ENCODE measurements at regions not wholly inside any gene's neighbourhood (a gene's known extent, or its start where the extent isn't known, plus 50 kb on each side); places are given as distances from the start of the nearest gene placed in this dataset.

DNA sequence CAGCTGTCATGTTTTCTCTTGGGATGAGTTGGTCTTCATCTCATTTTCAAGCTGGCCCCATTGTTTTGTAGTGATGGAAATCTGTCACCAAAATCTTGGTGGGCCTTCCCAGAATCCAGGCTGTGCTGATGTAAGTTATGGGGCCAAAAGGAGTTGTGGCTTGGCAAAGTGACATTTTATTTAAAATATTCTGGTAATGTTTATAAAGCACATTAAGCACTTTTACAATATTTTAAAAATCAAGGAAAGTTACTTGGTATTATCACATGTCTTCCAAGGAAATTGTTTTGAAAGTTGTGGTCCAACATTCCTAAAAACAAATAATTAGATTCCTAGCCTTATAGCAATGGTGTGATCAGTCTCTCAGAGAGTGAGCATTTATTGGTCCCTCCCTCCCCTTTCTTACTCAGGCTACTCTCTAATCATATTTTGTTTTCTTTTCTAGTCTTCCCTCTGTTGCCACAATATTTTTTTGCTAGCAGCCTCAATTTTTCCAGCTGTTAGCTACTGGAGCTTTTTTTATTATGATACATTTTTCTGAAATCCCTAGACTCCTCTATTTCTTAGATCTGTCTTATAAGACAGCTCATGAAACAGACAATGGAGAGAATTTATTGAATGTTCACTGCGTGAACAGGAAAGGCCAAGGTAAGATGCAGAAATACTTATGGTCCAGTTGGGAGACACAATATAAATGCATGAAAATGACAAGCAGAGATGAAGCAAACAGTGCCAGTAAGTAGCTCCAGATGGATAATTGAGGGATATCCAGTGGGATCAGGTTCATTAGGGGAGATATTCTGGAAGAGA lies 408.1 kb upstream of the ZNF608 start:
- WGBS = 0% methylated on average over 1 of the region's 1 CpG

DNA sequence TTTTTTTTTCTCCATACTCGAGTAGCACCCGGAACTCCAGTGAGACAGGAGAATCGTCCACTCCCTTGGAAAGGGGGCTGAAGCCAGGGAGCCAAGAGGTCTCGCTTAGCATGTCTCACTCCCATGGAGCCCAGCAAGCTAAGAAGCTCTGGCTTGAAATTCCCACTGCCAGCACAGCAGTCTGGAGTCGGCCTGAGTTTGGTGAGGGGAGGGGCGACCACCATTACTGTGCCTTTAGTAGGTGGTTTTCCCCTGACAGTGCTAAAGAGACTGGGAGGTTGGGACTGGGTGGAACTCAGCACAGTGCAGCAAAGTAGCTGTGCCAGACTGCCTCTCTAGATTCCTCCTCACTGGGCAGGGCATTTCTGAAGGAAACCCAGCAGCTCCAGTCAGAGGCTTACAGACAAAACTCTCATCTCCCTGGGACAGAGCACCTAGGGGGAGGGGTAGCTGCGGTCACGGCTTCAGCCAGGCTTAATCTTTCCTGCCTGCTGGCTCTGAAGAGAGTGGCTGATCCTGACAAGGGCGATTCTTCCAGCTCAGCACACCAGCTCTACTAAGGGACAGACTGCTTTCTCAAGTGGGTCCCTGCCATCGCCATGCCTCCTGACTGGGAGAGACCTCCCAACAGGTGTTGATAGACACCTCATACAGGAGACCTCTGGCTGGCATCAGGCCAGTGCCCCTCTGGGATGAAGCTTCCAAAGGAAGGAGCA lies 414.5 kb upstream of the ZNF608 start:
- H3K4me3 ChIP-seq (ENCODE audit: low read depth, low read length) = no peak overlapping the region
- no peak overlapping the region for H3K27ac ChIP-seq (ENCODE audit: low read depth)
- H3K4me1 ChIP-seq (ENCODE audit: insufficient read depth) = no peaks in the 10 kb centered on the region
- H3K36me3 ChIP-seq (ENCODE audit: insufficient read depth) = no peaks in the 10 kb centered on the region
- 63% methylated on average over 10 of the region's 10 CpGs for WGBS
- no peak for DNase-seq (ENCODE audit: extremely low spot score)

More for the DNA sequence above, 408.1 kb upstream of the ZNF608 start:
- H3K36me3 ChIP-seq (ENCODE audit: insufficient read depth) = no peaks in the 10 kb centered on the region
- no peak overlapping the region for H3K27ac ChIP-seq (ENCODE audit: low read depth)
- H3K4me3 ChIP-seq (ENCODE audit: low read depth, low read length) = no peak overlapping the region
- DNase-seq (ENCODE audit: extremely low spot score) = no peak
- no peaks in the 10 kb centered on the region for H3K4me1 ChIP-seq (ENCODE audit: insufficient read depth)

DNA sequence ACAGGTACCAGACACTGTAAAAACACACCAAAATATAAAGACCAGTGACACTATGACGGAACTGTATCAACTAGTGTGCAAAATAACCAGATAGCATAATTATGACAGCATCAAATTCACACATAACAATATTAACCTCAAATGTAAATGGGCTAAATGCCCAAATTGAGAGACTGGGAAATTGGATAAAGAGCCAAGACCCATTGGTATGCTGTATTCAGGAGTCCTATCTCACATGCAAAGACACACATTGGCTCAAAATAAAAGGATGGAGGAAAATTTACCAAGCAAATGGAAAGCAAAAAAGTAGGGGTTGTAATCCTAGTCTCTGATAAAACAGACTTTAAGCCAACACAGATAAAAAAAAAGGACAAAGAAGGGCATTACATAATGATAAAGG lies 416.3 kb upstream of the ZNF608 start:
- no peaks in the 10 kb centered on the region for H3K4me1 ChIP-seq (ENCODE audit: insufficient read depth)
- no peaks in the 10 kb centered on the region for H3K36me3 ChIP-seq (ENCODE audit: insufficient read depth)
- no peak overlapping the region for H3K27ac ChIP-seq (ENCODE audit: low read depth)
- 99% methylated on average over 1 of the region's 1 CpG for WGBS
- DNase-seq (ENCODE audit: extremely low spot score) = no peak
- H3K4me3 ChIP-seq (ENCODE audit: low read depth, low read length) = no peak overlapping the region

DNA sequence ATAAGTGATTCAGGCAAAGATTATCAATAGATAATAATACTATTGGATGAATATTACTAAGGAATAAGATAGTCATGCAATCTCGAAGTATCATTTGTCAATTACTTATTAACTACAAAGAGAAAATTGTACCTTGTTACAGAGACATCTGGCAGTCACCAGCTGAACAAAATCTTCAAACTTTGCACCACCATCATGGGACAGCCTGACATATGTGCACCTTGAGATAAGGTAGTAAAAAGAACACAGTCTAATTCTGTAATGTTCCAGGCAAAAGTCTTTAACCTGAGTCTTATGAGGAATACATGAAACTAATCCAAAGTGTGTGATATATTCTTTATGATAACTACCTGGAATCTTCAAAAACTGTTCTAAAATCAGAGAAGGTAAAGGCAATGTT lies 423.0 kb upstream of the ZNF608 start:
- WGBS = 90% methylated on average over 1 of the region's 1 CpG
- H3K4me1 ChIP-seq (ENCODE audit: insufficient read depth) = no peaks in the 10 kb centered on the region
- H3K27ac ChIP-seq (ENCODE audit: low read depth) = no peak overlapping the region
- no peaks in the 10 kb centered on the region for H3K36me3 ChIP-seq (ENCODE audit: insufficient read depth)
- DNase-seq (ENCODE audit: extremely low spot score) = no peak
- H3K4me3 ChIP-seq (ENCODE audit: low read depth, low read length) = no peak overlapping the region

DNA sequence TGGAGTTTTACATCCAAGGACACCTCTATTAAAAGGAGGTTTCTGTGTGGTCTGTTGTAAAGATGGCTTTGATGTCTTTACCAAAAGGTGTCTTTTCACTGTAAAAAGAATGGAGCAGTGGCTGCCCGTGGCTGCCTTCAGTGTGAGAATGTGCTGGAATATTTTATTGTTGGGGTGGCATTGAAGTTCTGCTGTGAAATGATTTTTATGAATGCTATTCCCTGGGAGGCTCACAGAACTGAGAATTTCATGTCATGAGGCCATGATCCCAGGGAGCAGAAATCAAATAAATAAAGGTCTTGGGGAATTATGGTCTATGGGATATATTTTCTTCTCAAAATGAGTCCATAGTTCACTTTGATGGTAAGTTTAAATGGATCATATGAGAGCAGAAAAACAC lies 425.2 kb upstream of the ZNF608 start:
- 58% methylated on average over 1 of the region's 1 CpG for WGBS
- no peak overlapping the region for H3K27ac ChIP-seq (ENCODE audit: low read depth)
- no peaks in the 10 kb centered on the region for H3K4me1 ChIP-seq (ENCODE audit: insufficient read depth)
- no peak for DNase-seq (ENCODE audit: extremely low spot score)
- no peak overlapping the region for H3K4me3 ChIP-seq (ENCODE audit: low read depth, low read length)
- H3K36me3 ChIP-seq (ENCODE audit: insufficient read depth) = no peaks in the 10 kb centered on the region

DNA sequence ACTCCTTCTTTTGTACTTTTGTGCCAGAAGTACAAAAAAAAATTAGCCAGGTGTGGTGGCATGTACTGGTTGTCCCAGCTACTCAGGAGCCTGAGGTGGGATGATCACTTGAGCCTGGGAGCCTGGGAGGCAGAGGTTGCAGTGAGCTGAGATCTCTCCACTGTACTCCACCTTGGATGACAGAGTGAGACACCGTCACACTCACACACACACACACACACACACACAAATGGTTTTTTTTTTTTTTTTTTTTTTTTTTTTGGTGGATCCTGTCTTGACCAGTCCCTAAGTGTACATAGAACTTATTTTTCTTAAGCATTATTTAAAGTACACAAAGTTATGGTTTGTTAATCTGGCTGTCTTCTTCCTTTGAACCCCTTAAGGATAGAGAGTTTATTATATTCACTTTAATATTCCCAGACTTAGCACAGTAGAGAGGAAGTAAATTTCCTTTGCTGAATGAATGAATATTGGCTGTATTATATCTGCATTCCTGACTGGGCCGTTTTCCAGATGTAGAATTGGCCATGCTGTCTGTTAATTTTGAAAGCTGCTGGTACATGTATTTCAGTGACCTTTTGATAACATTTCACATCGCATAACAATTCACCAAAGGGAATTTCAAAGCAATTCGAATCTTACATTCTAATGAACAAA lies 429.0 kb upstream of the ZNF608 start:
- no peak overlapping the region for H3K4me3 ChIP-seq (ENCODE audit: low read depth, low read length)
- DNase-seq (ENCODE audit: extremely low spot score) = no peak
- no peaks in the 10 kb centered on the region for H3K36me3 ChIP-seq (ENCODE audit: insufficient read depth)
- 57% methylated on average over 4 of the region's 4 CpGs for WGBS
- no peaks in the 10 kb centered on the region for H3K4me1 ChIP-seq (ENCODE audit: insufficient read depth)
- no peak overlapping the region for H3K27ac ChIP-seq (ENCODE audit: low read depth)

DNA sequence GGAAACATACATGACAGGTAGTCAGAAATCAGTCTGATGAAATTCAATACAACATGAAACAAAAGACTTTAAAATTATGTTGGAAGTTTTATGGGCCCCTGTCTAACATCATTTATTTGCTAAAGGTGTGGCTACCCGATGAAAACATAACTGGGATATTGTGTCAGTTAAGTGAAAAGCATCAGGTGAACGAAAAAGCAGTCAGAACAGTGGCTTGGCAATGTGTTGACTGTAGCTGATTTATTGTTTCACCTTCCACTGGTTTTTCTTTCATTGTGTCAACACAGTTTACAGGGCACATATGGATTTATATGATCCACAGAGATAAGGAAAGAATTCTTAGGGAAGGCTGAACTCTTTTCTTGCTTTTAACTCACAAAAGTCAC lies 429.6 kb upstream of the ZNF608 start:
- H3K27ac ChIP-seq (ENCODE audit: low read depth) = no peak overlapping the region
- H3K4me3 ChIP-seq (ENCODE audit: low read depth, low read length) = no peak overlapping the region
- H3K4me1 ChIP-seq (ENCODE audit: insufficient read depth) = no peaks in the 10 kb centered on the region
- 57% methylated on average over 2 of the region's 2 CpGs for WGBS
- H3K36me3 ChIP-seq (ENCODE audit: insufficient read depth) = no peaks in the 10 kb centered on the region
- DNase-seq (ENCODE audit: extremely low spot score) = no peak

DNA sequence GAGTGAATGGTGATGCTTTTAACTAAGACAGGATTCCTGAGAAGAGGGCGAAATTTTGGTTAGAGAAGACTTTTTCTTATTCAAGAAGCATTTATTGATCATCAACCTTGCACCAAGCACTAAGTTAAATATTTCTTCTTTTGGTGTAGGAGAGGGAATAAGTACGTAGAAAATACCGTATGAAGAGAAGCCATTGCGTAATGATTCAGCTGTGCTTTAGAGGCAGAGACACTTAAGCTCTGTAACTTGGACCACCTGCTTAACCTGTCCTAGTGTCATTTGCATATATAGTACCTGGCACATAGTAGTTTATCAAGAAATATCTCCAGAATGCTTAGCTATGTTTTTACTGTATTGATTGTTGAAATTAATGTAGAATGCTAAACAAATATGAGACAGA lies 430.9 kb upstream of the ZNF608 start:
- Histone ChIP-seq H3K4me1 (ENCODE audit: insufficient read depth) (no peaks in the 10 kb centered on the region), H3K36me3 (ENCODE audit: insufficient read depth) (no peaks in the 10 kb centered on the region), H3K4me3 (ENCODE audit: low read depth, low read length) (no peak overlapping the region), H3K27ac (ENCODE audit: low read depth) (no peak overlapping the region)
- no peak for DNase-seq (ENCODE audit: extremely low spot score)
- WGBS = 98% methylated on average over 4 of the region's 4 CpGs

DNA sequence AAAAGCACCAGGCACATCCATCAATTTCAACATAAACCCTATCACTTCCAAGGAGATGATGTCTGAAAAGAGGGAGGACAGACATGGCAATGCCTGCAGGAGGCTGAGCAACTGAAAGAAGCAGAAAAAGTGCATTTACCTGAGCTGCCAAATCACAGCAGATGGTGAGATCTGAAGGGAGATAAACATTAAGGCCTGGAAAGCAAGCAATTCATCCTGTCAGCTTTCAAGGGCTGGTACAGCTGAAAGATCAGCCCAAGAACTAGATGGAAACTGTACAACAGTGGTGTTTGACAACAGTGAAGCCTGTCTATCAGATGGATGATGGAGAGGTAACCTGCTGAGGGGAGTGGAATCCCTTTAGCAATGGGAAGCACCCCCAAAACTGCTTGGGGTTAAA lies 433.2 kb upstream of the ZNF608 start:
- no peaks in the 10 kb centered on the region for H3K4me1 ChIP-seq (ENCODE audit: insufficient read depth)
- no peak for DNase-seq (ENCODE audit: extremely low spot score)
- no peak overlapping the region for H3K27ac ChIP-seq (ENCODE audit: low read depth)
- H3K36me3 ChIP-seq (ENCODE audit: insufficient read depth) = no peaks in the 10 kb centered on the region
- H3K4me3 ChIP-seq (ENCODE audit: low read depth, low read length) = no peak overlapping the region

DNA sequence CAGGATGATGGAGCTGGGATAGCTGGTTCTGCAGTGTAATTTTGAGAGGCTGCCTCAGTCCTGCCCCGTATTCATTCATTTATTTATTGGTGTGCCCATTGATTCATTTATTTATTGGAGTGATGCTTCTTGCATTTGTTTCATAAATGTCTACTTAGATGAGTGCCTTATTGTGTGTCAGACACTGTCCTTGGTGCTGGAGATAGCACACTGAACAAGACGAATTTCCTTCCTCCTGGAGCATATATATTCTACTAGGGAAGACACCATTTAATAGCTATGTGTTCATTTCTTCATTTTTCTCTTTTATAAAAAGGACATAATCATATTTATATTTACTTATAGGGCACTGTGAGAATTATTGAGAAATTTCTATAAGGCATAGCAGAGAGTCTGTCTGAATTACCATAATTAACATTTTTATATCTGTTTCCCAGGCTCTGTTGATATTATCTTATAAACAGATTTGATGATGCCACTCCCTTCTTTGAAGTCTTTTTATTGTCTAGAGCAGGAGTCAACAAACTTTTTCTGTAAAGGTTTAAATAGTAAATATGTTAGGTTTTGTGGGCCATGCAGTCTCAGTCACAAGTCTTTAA lies 433.9 kb upstream of the ZNF608 start:
- Histone ChIP-seq H3K4me1 (ENCODE audit: insufficient read depth) (no peaks in the 10 kb centered on the region), H3K36me3 (ENCODE audit: insufficient read depth) (no peaks in the 10 kb centered on the region), H3K27ac (ENCODE audit: low read depth) (no peak overlapping the region), H3K4me3 (ENCODE audit: low read depth, low read length) (no peak overlapping the region)
- WGBS = 37% methylated on average over 2 of the region's 2 CpGs
- DNase-seq (ENCODE audit: extremely low spot score) = no peak

DNA sequence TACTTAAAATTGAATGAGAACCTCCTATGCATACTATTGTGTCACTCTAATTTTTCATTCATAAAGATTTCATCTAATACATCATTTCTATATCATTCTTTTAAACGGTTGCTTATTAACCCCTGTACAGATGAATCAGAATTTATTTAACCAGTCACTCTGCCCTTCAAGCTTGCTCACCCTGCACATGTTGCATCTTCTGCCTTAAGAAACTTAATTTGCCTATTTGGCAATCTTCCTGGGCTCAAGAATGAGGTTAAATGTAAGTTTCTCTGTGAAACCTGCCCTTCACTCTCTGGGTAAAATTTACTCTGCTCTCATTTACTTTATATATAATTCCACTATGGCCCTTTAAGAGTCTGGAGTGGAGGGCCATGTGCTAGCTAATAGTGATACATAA lies 434.7 kb upstream of the ZNF608 start:
- WGBS = 62% methylated on average over 1 of the region's 1 CpG
- H3K4me1 ChIP-seq (ENCODE audit: insufficient read depth) = no peaks in the 10 kb centered on the region
- no peak overlapping the region for H3K27ac ChIP-seq (ENCODE audit: low read depth)
- DNase-seq (ENCODE audit: extremely low spot score) = no peak
- no peak overlapping the region for H3K4me3 ChIP-seq (ENCODE audit: low read depth, low read length)
- no peaks in the 10 kb centered on the region for H3K36me3 ChIP-seq (ENCODE audit: insufficient read depth)

DNA sequence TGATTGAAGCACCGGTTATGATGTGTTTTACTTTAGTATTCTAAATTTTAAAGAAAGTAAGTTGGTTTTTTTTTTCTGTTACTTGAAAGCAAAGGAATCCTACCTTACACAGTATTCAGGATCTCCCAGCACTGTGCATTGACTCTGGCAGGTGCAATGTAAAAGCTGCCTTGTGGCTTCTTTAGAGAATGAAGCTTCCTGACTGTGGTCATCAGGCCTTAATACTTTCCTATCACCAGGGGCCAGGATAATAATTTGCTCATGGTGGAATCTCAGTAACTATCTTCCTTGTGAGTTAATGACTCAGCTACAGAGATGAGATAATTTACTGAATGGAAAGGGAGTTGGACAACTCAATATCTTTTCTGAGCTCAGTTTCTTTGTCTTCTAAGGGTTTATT lies 435.5 kb upstream of the ZNF608 start:
- no peaks in the 10 kb centered on the region for H3K36me3 ChIP-seq (ENCODE audit: insufficient read depth)
- no peaks in the 10 kb centered on the region for H3K4me1 ChIP-seq (ENCODE audit: insufficient read depth)
- WGBS = 95% methylated on average over 1 of the region's 1 CpG
- DNase-seq (ENCODE audit: extremely low spot score) = no peak
- no peak overlapping the region for H3K27ac ChIP-seq (ENCODE audit: low read depth)
- no peak overlapping the region for H3K4me3 ChIP-seq (ENCODE audit: low read depth, low read length)

DNA sequence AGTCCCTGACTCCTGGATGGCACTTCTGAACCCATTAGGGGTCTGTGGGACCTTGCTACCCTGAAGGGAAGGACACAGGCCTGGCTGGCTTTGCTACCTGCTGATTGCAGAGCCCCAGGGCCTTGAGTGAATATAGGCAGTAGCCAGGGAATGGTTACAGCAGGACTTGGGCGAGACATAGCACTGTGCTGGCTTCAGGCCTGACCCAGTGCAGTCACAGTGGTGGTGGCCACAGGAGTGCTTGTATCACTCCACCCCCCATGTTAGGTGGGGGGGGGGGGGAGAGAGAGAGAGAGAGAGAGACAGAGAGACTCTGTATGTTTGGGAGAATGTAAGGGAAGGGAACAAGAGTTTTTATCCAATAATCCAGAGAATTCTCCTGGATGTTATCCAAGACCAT lies 439.3 kb upstream of the ZNF608 start:
- 94% methylated on average over 1 of the region's 1 CpG for WGBS
- no peak overlapping the region for H3K4me3 ChIP-seq (ENCODE audit: low read depth, low read length)
- no peaks in the 10 kb centered on the region for H3K4me1 ChIP-seq (ENCODE audit: insufficient read depth)
- no peak for DNase-seq (ENCODE audit: extremely low spot score)
- no peaks in the 10 kb centered on the region for H3K36me3 ChIP-seq (ENCODE audit: insufficient read depth)
- no peak overlapping the region for H3K27ac ChIP-seq (ENCODE audit: low read depth)

DNA sequence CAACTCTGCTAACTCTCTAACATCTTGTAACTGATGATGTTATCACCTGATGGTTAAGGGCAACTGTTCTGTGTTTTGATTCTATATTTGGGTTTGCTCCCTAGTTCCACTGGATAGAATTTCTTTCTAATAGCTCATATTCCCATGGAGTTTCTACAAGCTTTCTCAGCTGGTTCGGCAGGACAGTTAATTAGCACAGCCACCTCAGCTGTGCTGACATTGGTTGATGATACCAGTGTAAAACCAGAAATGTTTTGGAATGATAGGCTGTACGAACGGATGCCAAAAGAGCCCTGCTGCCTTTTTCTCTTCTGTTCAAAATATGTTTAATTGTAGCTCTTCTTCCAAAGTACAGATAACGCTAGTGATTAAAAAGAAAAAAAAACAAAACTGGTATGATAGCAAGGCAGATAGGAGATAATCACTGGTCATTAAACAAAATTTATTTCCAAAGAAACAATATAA lies 440.5 kb upstream of the ZNF608 start:
- 44% methylated on average over 4 of the region's 4 CpGs for WGBS
- DNase-seq (ENCODE audit: extremely low spot score) = no peak
- Histone ChIP-seq H3K27ac (ENCODE audit: low read depth) (no peak overlapping the region), H3K4me3 (ENCODE audit: low read depth, low read length) (no peak overlapping the region), H3K4me1 (ENCODE audit: insufficient read depth) (no peaks in the 10 kb centered on the region), H3K36me3 (ENCODE audit: insufficient read depth) (no peaks in the 10 kb centered on the region)

Data from urinary bladder (tissue), 3 donors.